ENCODE measurements at regions not wholly inside any gene's neighbourhood (a gene's known extent, or its start where the extent isn't known, plus 50 kb on each side); places are given as distances from the start of the nearest gene placed in this dataset.
A peak's percentile ranks its signal among the peaks of the same experiment; 100 is the strongest.
"Not testable (repeated sequence)": the region's sequence is repeated elsewhere in the genome, so short reads cannot be mapped to it uniquely, and the experiment has no call there.

- DNase-seq (ENCODE audit: low read depth): peak; percentile 76
These were observed 270.7 kb downstream of the ZNF33B start for GRCh38 chr10:42367532-42368230.

DNA sequence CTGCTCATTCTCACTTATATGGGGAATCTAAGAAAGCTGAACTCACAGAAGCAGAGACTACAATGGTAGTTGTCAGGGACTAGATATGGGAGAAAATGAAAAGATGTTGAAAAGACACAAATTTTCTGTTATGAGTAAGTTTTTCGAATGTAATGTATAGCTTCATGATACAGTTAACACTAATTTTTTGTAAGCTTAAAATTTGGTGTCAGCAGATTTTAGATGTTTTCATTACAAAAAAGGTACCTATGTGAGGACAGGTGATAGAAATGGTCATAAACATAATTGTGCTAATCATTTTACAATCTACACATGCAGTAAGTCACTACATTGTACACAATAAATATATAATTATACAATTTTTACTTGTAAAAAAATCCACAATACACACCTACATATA lies 286.6 kb downstream of the ZNF33B start:
- no peak for DNase-seq (ENCODE audit: low read depth)

- DNase-seq (ENCODE audit: low read depth): not testable (repeated sequence)
These were observed 301.6 kb downstream of the ZNF33B start for GRCh38 chr10:42336593-42337337.

DNA sequence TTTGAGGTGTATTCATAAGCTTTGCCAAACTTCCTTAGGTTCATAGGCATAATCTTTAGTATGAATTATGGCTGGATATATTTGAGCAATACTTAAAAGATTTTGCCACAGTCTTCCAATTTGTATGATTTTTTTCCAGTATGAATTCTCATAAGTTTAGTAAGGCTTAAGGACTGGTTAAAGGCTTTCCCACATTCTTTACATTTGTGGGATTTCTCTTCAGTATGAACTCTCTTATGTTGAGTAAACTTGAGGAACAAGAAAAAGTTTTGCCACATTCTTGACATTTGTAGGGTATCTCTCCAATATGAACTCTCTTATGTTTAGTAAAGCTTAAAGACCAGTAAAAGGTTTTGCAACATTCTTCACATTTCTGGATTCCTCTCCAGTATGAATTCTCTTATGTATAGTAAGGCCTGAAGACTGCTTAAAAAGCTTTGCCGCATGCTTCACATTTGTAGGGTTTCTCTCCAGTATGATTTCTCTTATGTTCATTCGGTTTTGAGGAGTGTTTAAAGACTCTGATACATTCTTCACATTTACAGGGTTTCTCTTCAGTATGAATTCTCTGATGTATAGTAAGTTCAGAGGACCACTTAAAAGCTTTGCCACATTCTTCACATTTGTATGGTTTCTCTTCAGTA lies 302.6 kb downstream of the ZNF33B start:
- DNase-seq (ENCODE audit: low read depth): not testable (repeated sequence)

DNA sequence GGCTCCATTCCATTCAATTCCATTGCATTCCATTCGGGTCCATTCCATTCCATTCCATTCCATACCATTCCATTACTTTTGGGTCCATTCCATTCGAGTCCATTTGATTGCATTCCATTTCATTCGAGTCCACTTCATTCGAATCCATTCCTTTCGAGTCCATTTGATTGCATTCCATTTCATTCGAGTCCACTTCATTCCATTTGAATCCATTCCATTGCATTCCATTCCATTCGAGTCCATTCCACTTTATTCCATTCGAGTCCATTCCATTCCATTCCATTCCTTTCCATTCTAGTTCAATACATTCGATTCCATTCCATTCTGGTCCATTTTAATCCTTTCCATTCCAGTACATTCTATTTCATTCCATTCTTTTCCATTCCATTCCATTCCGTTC lies 334.0 kb downstream of the ZNF33B start:
- no peak for DNase-seq (ENCODE audit: low read depth)

DNA sequence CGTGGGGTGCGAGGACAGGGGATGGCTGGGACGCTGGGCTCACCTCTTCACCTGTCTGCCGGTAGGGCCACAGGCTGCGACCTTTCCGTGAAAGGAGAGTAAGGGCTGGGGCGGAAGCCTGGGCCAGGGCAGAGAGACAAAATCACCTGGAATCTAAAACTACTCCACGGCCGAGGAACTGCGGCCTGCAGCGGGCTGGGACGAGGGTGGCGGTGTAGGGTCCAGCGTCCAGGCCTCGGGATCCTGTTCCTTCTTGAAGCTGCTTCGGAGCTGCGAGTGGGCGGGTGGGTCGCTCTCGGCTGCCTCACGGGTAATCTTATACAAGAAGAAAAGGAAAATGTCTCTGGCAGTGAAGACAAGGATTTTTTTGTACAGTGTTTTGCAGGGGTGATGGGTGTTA lies 356.5 kb downstream of the ZNF33B start:
- not testable (repeated sequence) for DNase-seq (ENCODE audit: low read depth)

- not testable (repeated sequence) for DNase-seq (ENCODE audit: low read depth)
These were observed 368.6 kb downstream of the ZNF33B start for GRCh38 chr10:42269788-42270187.

DNA sequence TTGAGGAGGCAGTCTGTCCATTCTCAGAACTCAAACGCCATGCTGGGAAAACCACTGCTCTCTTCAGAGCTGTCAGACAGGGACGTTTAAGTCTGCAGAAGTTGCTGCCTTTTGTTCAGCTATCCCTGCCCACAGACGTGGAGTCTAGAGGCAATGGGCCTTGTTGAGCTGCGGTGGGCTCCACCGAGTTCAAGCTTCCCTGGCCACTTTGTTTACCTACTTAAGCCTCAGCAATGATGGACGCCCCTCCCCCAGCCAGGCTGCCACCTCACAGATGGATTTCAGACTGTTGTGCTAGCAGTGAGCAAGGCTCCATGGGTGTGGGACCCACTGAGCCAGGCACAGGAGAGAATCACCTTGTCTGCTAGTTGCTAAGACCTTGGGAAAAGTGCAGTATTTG lies 375.1 kb downstream of the ZNF33B start:
- not testable (repeated sequence) for DNase-seq (ENCODE audit: low read depth)

- DNase-seq (ENCODE audit: low read depth): not testable (repeated sequence)
These were observed 395.4 kb downstream of the ZNF33B start for GRCh38 chr10:42243002-42243401.

DNA sequence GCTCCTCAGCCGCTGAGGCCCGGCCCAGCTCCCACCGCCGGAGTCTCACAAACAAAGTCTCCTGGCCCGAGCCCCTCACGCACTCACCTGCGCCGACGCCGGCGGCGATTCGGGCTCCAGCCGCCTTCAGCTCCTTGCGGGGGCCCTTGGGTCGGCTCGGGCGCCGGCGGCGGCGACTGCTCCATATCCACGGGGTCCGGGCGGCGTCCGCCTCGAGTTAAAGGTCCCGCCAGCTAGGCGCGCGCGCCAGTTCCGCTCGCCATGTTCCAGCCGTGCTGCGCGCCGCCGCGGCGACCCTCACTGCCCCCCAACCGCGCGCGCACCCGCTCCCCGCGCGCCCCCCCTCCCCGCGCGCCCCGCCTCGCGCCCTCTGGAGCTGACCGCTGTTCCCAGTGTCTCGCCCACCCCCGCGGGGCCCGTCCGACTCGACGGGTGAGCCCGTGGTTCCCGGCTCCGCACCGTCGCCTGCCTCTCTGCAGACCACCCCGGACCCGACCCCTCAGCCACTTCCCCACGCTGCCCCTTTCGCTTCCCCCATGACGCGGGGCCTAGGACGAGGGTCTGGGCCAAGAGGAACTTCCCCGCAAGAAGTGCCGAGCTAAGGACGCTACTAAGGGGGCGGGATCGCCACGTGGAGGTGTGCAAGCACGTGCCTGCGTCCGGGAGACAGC lies 396.1 kb downstream of the ZNF33B start:
- no peak for DNase-seq (ENCODE audit: low read depth)

- DNase-seq (ENCODE audit: low read depth): not testable (repeated sequence)
These were observed 402.0 kb downstream of the ZNF33B start for GRCh38 chr10:42236401-42236800.

GRCh38 chr10:42235736-42236135 lies 402.6 kb downstream of the ZNF33B start:
- DNase-seq (ENCODE audit: low read depth): not testable (repeated sequence)

DNA sequence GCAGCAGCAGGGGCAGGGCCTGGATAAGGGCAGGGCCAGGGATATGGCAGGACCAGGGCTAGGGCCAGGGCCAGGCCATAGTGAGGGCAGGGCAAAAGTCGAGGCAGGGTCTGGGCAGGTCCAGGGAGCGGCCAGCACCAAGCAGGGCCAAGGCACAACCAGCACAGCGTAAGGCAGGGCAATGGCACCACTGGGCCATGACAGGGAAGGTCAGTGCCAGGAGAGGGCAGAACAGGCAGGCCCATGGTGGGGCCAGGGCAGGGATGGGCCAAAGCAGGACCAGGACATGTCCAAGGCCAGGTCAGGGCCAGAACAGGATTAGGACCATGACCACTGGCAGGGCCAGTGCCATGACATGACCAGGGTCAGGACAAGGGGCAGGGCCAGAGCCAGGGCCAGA lies 403.1 kb downstream of the ZNF33B start:
- not testable (repeated sequence) for DNase-seq (ENCODE audit: low read depth)

GRCh38 chr10:42234506-42234905 lies 403.9 kb downstream of the ZNF33B start:
- DNase-seq (ENCODE audit: low read depth): not testable (repeated sequence)

DNA sequence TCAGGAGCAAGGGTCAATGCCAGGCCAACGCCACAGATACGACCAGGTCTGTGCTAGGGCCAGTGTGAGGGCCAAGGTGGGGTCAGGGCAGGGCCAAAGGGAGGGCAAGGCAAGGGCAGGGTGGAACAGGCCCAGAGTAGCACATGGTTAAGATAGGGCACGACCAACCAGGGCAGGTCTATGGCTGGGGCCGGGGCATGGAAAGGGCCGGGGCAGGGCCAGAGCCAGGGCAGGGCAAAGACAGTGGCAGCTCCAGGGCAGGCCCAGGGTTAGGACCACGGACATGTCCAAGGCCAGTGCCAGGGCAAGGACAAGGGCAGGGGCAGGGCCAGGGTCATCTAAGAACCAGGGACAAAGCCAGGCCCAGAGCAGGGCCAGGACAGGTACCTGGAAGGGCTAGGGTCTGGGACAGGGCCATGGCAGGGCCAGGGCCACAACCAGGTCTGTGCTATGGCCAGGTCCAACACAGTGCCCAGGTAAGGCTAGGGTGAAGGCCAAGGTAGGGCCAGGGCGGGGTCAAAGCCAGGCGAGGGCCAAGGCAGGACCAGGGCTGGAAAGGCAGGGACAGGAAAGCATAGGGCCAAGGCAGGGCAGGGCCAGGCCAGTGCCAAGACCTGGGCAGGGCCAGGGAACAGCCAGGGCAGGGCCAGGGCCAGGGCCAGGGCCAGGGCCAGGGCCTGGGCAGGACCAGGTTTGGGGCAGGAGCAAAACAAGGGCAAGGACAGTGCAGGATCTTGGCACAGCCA lies 404.7 kb downstream of the ZNF33B start:
- DNase-seq (ENCODE audit: low read depth): not testable (repeated sequence)

GRCh38 chr10:42232955-42233354 lies 405.4 kb downstream of the ZNF33B start:
- not testable (repeated sequence) for DNase-seq (ENCODE audit: low read depth)

DNA sequence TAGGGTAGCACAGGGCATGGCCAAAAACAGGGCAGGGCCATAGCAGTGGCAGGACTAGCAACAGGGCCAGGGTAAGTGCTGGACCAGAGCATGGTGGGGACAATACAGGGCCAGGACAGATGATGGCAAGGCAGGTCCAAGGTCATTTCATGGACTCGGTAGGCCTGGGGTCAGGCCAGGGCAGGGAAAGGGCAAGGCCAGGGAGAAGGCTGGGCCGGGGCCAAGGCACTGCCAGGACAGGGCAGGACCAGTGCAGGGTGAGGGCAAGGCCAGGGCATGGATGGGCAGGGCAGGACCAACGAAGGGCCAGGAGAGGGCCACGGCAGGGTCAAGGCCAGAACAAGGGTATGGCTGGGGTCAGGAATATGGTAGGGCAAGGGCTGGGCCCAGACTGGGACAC lies 407.6 kb downstream of the ZNF33B start:
- DNase-seq (ENCODE audit: low read depth): not testable (repeated sequence)

- DNase-seq (ENCODE audit: low read depth): not testable (repeated sequence)
These were observed 408.3 kb downstream of the ZNF33B start for GRCh38 chr10:42230115-42230514.

- DNase-seq (ENCODE audit: low read depth): not testable (repeated sequence)
These were observed 410.5 kb downstream of the ZNF33B start for GRCh38 chr10:42227859-42228258.

DNA sequence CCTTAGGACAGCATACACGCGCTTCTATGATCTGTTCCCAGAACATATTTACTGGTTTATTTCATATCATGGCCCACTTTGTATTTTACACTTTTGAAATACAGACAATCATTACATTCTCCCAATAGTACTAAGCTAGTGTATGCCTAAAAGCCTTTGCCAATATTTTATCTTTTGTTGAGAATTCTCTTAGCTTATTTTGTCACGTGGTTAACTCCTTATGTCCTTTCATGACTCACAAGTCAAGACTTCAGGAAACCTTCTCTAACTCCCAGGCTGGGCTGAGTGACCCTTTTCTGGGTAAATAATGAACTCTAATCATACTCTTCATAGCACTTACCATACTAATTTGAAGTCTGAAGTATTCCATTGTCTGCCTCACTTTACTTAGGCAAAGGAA lies 444.8 kb downstream of the ZNF33B start:
- not testable (repeated sequence) for DNase-seq (ENCODE audit: low read depth)

GRCh38 chr10:42192450-42192849 lies 445.9 kb downstream of the ZNF33B start:
- peak; percentile 11 for DNase-seq (ENCODE audit: low read depth)

All from renal cortical epithelial cell (primary cell).